ENCODE measurements at regions not wholly inside any gene's neighbourhood (a gene's known extent, or its start where the extent isn't known, plus 50 kb on each side); places are given as distances from the start of the nearest gene placed in this dataset.

DNA sequence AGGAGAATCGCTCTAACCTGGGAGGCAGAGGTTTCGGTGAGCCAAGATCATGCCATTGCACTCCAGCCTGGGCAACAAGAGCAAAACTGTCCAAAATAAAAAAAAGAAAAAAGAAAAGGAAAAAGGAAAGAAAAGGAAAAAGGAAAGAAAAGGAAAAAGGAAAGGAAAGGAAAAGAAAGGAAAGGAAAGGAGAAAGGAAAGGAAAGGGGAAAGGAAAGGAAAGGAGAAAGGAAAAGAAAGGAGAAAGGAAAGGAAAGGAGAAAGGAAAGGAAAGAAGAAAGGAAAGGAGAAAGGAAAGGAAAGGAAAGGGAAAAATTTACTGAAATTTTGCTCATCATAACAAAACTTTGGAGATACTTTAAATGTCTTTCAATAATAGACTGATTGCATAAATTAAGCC, 391.3 kb upstream of the GYPC start:
- Histone ChIP-seq H3K4me3 (replicated peaks in 1 of 4; ENCODE audit: control extremely low read depth in 1 of 4, insufficient read depth in 1 of 4, low read depth in 3 of 4, low read length in 4 of 4) (no peak overlapping the region), H3K36me3 (ENCODE audit: control insufficient read depth, insufficient read depth, low read length) (no peaks in the 10 kb centered on the region), H3K27ac (ENCODE audit: insufficient read depth, low read length) (no peak overlapping the region), H3K9me3 (ENCODE audit: control insufficient read depth, insufficient read depth, low read depth, low read length) (no peaks in the 10 kb centered on the region), H3K4me2 (ENCODE audit: extremely low read depth, insufficient read depth, low read length) (no peak overlapping the region), H3K9ac (ENCODE audit: insufficient read depth, low read length) (no peak overlapping the region), H3K27me3 (ENCODE audit: control insufficient read depth, insufficient read depth, low read length) (no peaks in the 10 kb centered on the region), H4K20me1 (ENCODE audit: control insufficient read depth, extremely low read depth, insufficient read depth, low read length) (no peaks in the 10 kb centered on the region), H3K4me1 (ENCODE audit: control insufficient read depth, extremely low read depth, insufficient read depth, low read length) (no peaks in the 10 kb centered on the region), H3K79me2 (ENCODE audit: control insufficient read depth, insufficient read depth, low read length) (no peaks in the 10 kb centered on the region), H2AFZ (ENCODE audit: low read length) (no peak overlapping the region)
- no peak for DNase-seq (ENCODE audit: low read depth in 2 of 2)
- TF ChIP-seq, protein P1, sequence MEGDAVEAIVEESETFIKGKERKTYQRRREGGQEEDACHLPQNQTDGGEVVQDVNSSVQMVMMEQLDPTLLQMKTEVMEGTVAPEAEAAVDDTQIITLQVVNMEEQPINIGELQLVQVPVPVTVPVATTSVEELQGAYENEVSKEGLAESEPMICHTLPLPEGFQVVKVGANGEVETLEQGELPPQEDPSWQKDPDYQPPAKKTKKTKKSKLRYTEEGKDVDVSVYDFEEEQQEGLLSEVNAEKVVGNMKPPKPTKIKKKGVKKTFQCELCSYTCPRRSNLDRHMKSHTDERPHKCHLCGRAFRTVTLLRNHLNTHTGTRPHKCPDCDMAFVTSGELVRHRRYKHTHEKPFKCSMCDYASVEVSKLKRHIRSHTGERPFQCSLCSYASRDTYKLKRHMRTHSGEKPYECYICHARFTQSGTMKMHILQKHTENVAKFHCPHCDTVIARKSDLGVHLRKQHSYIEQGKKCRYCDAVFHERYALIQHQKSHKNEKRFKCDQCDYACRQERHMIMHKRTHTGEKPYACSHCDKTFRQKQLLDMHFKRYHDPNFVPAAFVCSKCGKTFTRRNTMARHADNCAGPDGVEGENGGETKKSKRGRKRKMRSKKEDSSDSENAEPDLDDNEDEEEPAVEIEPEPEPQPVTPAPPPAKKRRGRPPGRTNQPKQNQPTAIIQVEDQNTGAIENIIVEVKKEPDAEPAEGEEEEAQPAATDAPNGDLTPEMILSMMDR (conservative IDR thresholded peaks at IDR 0.05 in 1 of 2, IDR thresholded peaks at IDR 0.05 in 1 of 2; ENCODE audit: low read depth in 1 of 2, low read length in 2 of 2), result no peak
- no peak for TF ChIP-seq EZH2 (IDR thresholded peaks at IDR 0.05; ENCODE audit: low read length, missing control alignments)

- Histone ChIP-seq H3K4me2 (ENCODE audit: extremely low read depth, insufficient read depth, low read length) (no peak overlapping the region), H3K9ac (ENCODE audit: insufficient read depth, low read length) (no peak overlapping the region), H3K27me3 (ENCODE audit: control insufficient read depth, insufficient read depth, low read length) (no peaks in the 10 kb centered on the region), H3K4me3 (replicated peaks in 1 of 4; ENCODE audit: control extremely low read depth in 1 of 4, insufficient read depth in 1 of 4, low read depth in 3 of 4, low read length in 4 of 4) (no peak overlapping the region), H3K27ac (ENCODE audit: insufficient read depth, low read length) (no peak overlapping the region), H3K79me2 (ENCODE audit: control insufficient read depth, insufficient read depth, low read length) (no peaks in the 10 kb centered on the region), H4K20me1 (ENCODE audit: control insufficient read depth, extremely low read depth, insufficient read depth, low read length) (no peaks in the 10 kb centered on the region), H3K4me1 (ENCODE audit: control insufficient read depth, extremely low read depth, insufficient read depth, low read length) (no peaks in the 10 kb centered on the region), H3K9me3 (ENCODE audit: control insufficient read depth, insufficient read depth, low read depth, low read length) (no peaks in the 10 kb centered on the region), H2AFZ (ENCODE audit: low read length) (no peak overlapping the region), H3K36me3 (ENCODE audit: control insufficient read depth, insufficient read depth, low read length) (no peaks in the 10 kb centered on the region)
- TF ChIP-seq, protein P1 (conservative IDR thresholded peaks at IDR 0.05 in 1 of 2, IDR thresholded peaks at IDR 0.05 in 1 of 2; ENCODE audit: low read depth in 1 of 2, low read length in 2 of 2), result no peak
- TF ChIP-seq EZH2 (IDR thresholded peaks at IDR 0.05; ENCODE audit: low read length, missing control alignments), result no peak
- no peak for DNase-seq (ENCODE audit: low read depth in 2 of 2)
Measured at GRCh38 chr2:126269911-126270310, 386.0 kb upstream of the GYPC start.

DNA sequence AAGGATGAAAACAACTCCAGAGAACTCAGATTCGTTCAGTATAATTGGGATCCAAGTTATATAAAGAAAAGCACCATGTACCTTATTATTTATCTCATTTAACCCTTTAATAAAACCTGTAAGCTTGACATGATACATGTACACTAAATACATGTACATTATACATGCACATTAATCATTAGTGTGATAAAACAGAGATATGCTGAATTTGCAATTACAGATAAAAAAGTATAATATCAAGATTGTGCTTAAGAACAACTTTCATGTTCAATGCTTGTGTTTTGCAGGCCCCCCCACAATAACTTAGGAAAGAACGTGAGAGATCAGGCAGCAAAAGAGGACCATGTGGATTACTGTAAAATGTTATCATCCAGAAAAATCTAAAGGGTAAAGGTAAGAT, 385.4 kb upstream of the GYPC start:
- TF ChIP-seq, protein P1 (conservative IDR thresholded peaks at IDR 0.05 in 1 of 2, IDR thresholded peaks at IDR 0.05 in 1 of 2; ENCODE audit: low read depth in 1 of 2, low read length in 2 of 2), result no peak
- TF ChIP-seq EZH2 (IDR thresholded peaks at IDR 0.05; ENCODE audit: low read length, missing control alignments), result no peak
- H3K9me3 ChIP-seq (ENCODE audit: control insufficient read depth, insufficient read depth, low read depth, low read length), result no peaks in the 10 kb centered on the region
- H4K20me1 ChIP-seq (ENCODE audit: control insufficient read depth, extremely low read depth, insufficient read depth, low read length), result no peaks in the 10 kb centered on the region
- no peaks in the 10 kb centered on the region for H3K79me2 ChIP-seq (ENCODE audit: control insufficient read depth, insufficient read depth, low read length)
- DNase-seq (ENCODE audit: low read depth in 2 of 2), result no peak
- no peaks in the 10 kb centered on the region for H3K4me1 ChIP-seq (ENCODE audit: control insufficient read depth, extremely low read depth, insufficient read depth, low read length)
- no peak overlapping the region for H3K9ac ChIP-seq (ENCODE audit: insufficient read depth, low read length)
- H3K4me3 ChIP-seq (replicated peaks in 1 of 4; ENCODE audit: control extremely low read depth in 1 of 4, insufficient read depth in 1 of 4, low read depth in 3 of 4, low read length in 4 of 4), result no peak overlapping the region
- H3K4me2 ChIP-seq (ENCODE audit: extremely low read depth, insufficient read depth, low read length), result no peak overlapping the region
- no peaks in the 10 kb centered on the region for H3K36me3 ChIP-seq (ENCODE audit: control insufficient read depth, insufficient read depth, low read length)
- no peaks in the 10 kb centered on the region for H3K27me3 ChIP-seq (ENCODE audit: control insufficient read depth, insufficient read depth, low read length)
- no peak overlapping the region for H3K27ac ChIP-seq (ENCODE audit: insufficient read depth, low read length)
- H2AFZ ChIP-seq (ENCODE audit: low read length), result no peak overlapping the region

Data from fibroblast of lung (primary cell).